ENCODE measurements at regions not wholly inside any gene's neighbourhood (a gene's known extent, or its start where the extent isn't known, plus 50 kb on each side); places are given as distances from the start of the nearest gene placed in this dataset.

DNA sequence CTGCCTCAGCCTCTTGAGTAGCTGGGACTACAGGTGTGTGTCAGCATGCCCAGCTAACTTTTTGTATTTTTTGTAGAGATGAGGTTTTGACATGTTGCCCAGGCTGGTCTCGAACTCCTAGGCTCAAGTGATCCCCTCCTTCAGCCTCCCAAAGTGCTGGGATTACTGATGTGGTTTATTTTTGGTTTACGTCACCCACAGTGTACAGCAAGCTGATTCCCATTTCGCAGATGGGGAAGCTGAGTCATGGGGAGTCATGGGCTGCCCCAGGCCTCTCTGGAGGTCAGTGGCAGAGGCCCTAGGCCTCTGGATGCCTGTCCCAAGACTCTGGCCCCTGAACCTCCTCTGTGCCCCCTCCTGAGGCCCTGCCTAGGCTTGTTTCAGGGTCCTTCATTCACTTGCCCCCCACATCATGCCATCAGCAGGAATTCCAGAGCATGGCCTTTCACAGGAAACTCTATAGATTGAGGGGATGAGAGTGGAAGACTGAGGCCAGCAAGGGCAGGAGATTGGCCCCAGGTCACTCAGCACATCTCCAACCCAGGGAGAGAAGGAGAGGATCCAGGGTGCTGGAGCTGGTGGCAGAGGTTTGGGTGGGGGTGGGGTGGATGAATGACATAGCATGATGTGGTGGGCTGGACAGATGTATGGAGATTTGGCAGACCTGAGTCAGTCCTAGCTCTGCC is 266.0 kb downstream of the PTPRU start:
- TF ChIP-seq, protein P1, sequence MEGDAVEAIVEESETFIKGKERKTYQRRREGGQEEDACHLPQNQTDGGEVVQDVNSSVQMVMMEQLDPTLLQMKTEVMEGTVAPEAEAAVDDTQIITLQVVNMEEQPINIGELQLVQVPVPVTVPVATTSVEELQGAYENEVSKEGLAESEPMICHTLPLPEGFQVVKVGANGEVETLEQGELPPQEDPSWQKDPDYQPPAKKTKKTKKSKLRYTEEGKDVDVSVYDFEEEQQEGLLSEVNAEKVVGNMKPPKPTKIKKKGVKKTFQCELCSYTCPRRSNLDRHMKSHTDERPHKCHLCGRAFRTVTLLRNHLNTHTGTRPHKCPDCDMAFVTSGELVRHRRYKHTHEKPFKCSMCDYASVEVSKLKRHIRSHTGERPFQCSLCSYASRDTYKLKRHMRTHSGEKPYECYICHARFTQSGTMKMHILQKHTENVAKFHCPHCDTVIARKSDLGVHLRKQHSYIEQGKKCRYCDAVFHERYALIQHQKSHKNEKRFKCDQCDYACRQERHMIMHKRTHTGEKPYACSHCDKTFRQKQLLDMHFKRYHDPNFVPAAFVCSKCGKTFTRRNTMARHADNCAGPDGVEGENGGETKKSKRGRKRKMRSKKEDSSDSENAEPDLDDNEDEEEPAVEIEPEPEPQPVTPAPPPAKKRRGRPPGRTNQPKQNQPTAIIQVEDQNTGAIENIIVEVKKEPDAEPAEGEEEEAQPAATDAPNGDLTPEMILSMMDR (IDR thresholded peaks at IDR 0.05 in 2 of 3, conservative IDR thresholded peaks at IDR 0.05 in 1 of 3; ENCODE audit: borderline replicate concordance in 1 of 3, insufficient read depth in 1 of 3, low read depth in 2 of 3, low read length in 2 of 3), result no peak
- TF ChIP-seq POLR2A (IDR thresholded peaks at IDR 0.05; ENCODE audit: borderline replicate concordance, extremely low read depth, insufficient read depth, insufficient read length), result no peak
- TF ChIP-seq FOSL1 (IDR thresholded peaks at IDR 0.05; ENCODE audit: low read depth), result no peak
- TF ChIP-seq POLR2AphosphoS5 (IDR thresholded peaks at IDR 0.05; ENCODE audit: low read depth, low read length), result no peak
- no peak for TF ChIP-seq EZH2 (IDR thresholded peaks at IDR 0.05)
- no peak for TF ChIP-seq ZNF274 (IDR thresholded peaks at IDR 0.05; ENCODE audit: low read depth, low read length)
- no peak for TF ChIP-seq SIN3A (IDR thresholded peaks at IDR 0.05; ENCODE audit: low read depth)
- TF ChIP-seq ZFX (IDR thresholded peaks at IDR 0.05), result no peak

All from HCT116 (cell line).